Memory B cell (primary cell): ENCODE measurements at regions not wholly inside any gene's neighbourhood (a gene's known extent, or its start where the extent isn't known, plus 50 kb on each side); places are given as distances from the start of the nearest gene placed in this dataset.

ENCODE experiments used
- ATAC-seq: fragments of 150-1000 bp; cut with Tn5 transposase; 2 replicates; pipeline ENCODE4 v1.10.0; 2021; ENCODE audit warnings: low read depth, mild to moderate bottlenecking, moderate library complexity
- DNase-seq, 2 donors: peaks; one replicate each; pipeline ENCODE4 v3.0.0; 2022; ENCODE audit warnings: low spot score in 2 of 2
- H3K27ac Mint-ChIP-seq: one replicate; pipeline ENCODE4 v1.8.0; 2022; ENCODE audit warnings: mild to moderate bottlenecking, moderate library complexity, mixed read lengths
- H3K27me3 Mint-ChIP-seq: one replicate; pipeline ENCODE4 v1.8.0; 2022; ENCODE audit warnings: mixed read lengths
- H3K36me3 Mint-ChIP-seq: one replicate; pipeline ENCODE4 v1.8.0; 2022; ENCODE audit warnings: mild to moderate bottlenecking, mixed read lengths
- H3K4me1 Mint-ChIP-seq: one replicate; pipeline ENCODE4 v1.8.0; 2022; ENCODE audit warnings: mixed read lengths
- H3K4me3 Mint-ChIP-seq: one replicate; pipeline ENCODE4 v1.8.0; 2022; ENCODE audit warnings: mild to moderate bottlenecking, moderate library complexity, mixed read lengths
- H3K9me3 Mint-ChIP-seq: one replicate; pipeline ENCODE4 v1.8.0; 2022; ENCODE audit warnings: mixed read lengths

- ATAC-seq (no peak), DNase-seq (no peak)
- H3K27me3 Mint-ChIP-seq, result peaks cover 8% of the 10 kb centered on the region
- no peaks in the 10 kb centered on the region for H3K9me3 Mint-ChIP-seq
- no peak overlapping the region for H3K4me3 Mint-ChIP-seq
- H3K27ac Mint-ChIP-seq, result no peak overlapping the region
- H3K4me1 Mint-ChIP-seq, result no peaks in the 10 kb centered on the region
- no peaks in the 10 kb centered on the region for H3K36me3 Mint-ChIP-seq
Measured at GRCh38 chr9:14467675-14468374, 153.9 kb upstream of the NFIB start.

DNA sequence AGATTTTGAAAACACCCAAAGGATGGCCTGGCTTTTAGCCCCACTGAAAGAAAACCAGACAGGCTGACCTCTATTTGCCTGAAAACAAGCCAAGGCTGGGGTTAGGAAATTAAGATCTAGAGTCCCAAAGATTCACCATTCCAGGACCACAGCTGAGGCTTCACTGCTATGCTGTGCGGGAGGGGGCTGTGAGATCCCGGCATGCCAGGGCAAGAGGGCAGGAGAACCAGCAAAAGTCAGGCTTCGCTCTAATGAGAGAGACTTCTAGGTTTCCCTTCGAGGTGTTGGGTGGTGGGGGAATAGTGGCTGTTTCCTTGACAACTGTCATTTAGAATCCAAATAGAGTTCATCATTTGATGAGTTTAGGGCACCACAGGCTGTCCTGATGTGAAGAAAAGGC is 152.9 kb upstream of the NFIB start:
- H3K4me3 Mint-ChIP-seq, result no peak overlapping the region
- no peaks in the 10 kb centered on the region for H3K36me3 Mint-ChIP-seq
- no peaks in the 10 kb centered on the region for H3K4me1 Mint-ChIP-seq
- no peaks in the 10 kb centered on the region for H3K9me3 Mint-ChIP-seq
- no peak for ATAC-seq
- no peak for DNase-seq
- peaks cover 7% of the 10 kb centered on the region for H3K27me3 Mint-ChIP-seq
- no peak overlapping the region for H3K27ac Mint-ChIP-seq

- no peak overlapping the region for H3K27ac Mint-ChIP-seq
- no peaks in the 10 kb centered on the region for H3K9me3 Mint-ChIP-seq
- no peak for DNase-seq
- H3K27me3 Mint-ChIP-seq, result peaks cover 6% of the 10 kb centered on the region
- H3K4me3 Mint-ChIP-seq, result no peak overlapping the region
- no peak for ATAC-seq
- H3K36me3 Mint-ChIP-seq, result no peaks in the 10 kb centered on the region
- H3K4me1 Mint-ChIP-seq, result no peaks in the 10 kb centered on the region
Measured at GRCh38 chr9:14466429-14466818, 152.5 kb upstream of the NFIB start.

GRCh38 chr9:14462950-14463349 is 149.0 kb upstream of the NFIB start:
- Mint-ChIP-seq H3K9me3 (peaks cover 1% of the 10 kb centered on the region), H3K4me1 (no peaks in the 10 kb centered on the region), H3K27me3 (peaks cover 2% of the 10 kb centered on the region), H3K27ac (no peak overlapping the region), H3K4me3 (no peak overlapping the region), H3K36me3 (no peaks in the 10 kb centered on the region)
- DNase-seq (no peak), ATAC-seq (no peak)

DNA sequence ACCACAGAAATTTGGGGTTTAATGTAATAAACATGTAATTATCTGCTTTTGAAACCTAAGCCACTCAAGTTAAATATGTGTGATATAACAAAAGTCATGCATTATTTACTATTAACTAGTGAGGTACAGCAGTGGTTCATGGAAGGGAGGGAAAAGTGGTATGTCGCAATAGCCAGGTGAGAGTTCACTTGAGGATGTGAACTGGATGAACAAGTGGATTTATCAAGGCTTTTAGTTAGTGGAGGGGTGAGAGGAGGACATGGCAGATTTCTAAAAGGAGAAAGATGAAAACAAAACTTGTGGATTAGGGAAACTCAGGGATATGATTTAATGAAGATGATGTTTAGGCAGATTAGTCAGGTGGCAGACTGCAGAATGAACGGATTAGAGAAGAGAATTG is 141.3 kb upstream of the NFIB start:
- ATAC-seq (no peak), DNase-seq (no peak)
- peaks cover 5% of the 10 kb centered on the region for H3K27me3 Mint-ChIP-seq
- H3K27ac Mint-ChIP-seq, result no peak overlapping the region
- H3K36me3 Mint-ChIP-seq, result no peaks in the 10 kb centered on the region
- peaks cover 1% of the 10 kb centered on the region for H3K9me3 Mint-ChIP-seq
- no peaks in the 10 kb centered on the region for H3K4me1 Mint-ChIP-seq
- no peak overlapping the region for H3K4me3 Mint-ChIP-seq

- Mint-ChIP-seq H3K27ac (no peak overlapping the region), H3K36me3 (no peaks in the 10 kb centered on the region), H3K4me3 (no peak overlapping the region), H3K4me1 (no peaks in the 10 kb centered on the region), H3K27me3 (peaks cover 11% of the 10 kb centered on the region), H3K9me3 (no peaks in the 10 kb centered on the region)
- no peak for ATAC-seq
- DNase-seq, result no peak
Measured at GRCh38 chr9:14453286-14453685, 139.3 kb upstream of the NFIB start.

DNA sequence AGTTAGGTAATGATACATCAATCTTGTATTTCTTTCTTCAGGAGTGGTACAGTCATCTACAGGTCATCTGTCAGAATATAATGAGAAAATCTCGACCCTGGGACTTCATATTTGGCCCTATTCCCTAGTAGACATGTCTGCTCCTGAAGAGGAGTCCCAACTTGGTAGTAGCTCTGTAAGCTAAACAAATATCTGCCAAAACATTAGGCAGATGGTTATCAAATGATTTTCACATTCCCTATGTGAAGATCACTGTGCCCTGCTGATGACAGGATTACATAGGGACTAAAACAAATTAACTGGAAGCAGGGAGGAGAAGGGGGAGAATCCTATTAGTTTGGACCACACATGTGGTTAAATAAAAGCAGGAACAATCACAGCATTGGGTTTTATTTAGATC is 138.6 kb upstream of the NFIB start:
- H3K27ac Mint-ChIP-seq, result no peak overlapping the region
- no peaks in the 10 kb centered on the region for H3K36me3 Mint-ChIP-seq
- no peak for ATAC-seq
- H3K4me1 Mint-ChIP-seq, result no peaks in the 10 kb centered on the region
- DNase-seq, result no peak
- H3K9me3 Mint-ChIP-seq, result no peaks in the 10 kb centered on the region
- no peak overlapping the region for H3K4me3 Mint-ChIP-seq
- H3K27me3 Mint-ChIP-seq, result peaks cover 11% of the 10 kb centered on the region

DNA sequence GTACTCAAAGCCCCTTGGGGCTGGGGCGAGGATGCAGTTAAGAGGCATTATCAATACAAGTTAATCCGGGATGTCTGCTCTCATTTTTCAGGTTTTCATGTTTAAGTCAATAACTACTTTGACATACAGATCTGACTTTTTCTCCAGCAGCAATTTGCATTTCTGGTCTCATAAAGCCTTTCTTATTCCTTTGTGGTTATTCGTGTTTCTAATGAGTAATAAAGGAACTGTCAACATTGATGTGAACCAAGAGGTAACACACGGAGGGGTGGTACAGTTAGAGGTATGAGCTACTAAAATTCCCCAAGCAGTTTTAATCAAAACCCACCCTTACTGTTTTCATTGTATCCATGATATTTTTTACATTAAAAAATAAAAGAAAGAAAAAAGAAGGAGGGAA is 138.0 kb upstream of the NFIB start:
- ATAC-seq (no peak), DNase-seq (no peak)
- H3K4me3 Mint-ChIP-seq, result no peak overlapping the region
- H3K27me3 Mint-ChIP-seq, result peaks cover 13% of the 10 kb centered on the region
- no peak overlapping the region for H3K27ac Mint-ChIP-seq
- no peaks in the 10 kb centered on the region for H3K4me1 Mint-ChIP-seq
- H3K9me3 Mint-ChIP-seq, result no peaks in the 10 kb centered on the region
- no peaks in the 10 kb centered on the region for H3K36me3 Mint-ChIP-seq

DNA sequence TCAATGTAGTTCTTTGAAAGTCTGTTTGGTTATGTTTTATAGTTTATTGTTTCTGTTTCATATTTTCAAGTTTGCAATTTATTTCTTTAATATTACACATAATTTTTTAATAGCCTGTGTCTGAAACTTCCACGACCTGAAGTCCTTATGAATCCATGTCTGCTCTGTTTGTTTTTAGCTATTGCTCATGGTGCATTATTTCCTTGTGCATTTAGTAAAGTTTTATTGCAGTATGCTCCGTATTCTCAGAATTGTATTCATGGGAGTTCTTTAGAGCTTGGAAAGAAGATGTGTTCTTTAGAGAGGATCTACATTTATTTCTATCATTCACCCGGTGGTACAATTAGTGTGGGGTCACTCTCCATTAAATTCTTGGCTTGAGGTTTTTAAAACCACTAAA is 133.2 kb upstream of the NFIB start:
- no peaks in the 10 kb centered on the region for H3K9me3 Mint-ChIP-seq
- H3K36me3 Mint-ChIP-seq, result no peaks in the 10 kb centered on the region
- no peak overlapping the region for H3K4me3 Mint-ChIP-seq
- H3K27ac Mint-ChIP-seq, result no peak overlapping the region
- no peaks in the 10 kb centered on the region for H3K4me1 Mint-ChIP-seq
- peaks cover 12% of the 10 kb centered on the region for H3K27me3 Mint-ChIP-seq
- DNase-seq (no peak), ATAC-seq (no peak)

GRCh38 chr9:14445946-14446345 is 132.0 kb upstream of the NFIB start:
- H3K9me3 Mint-ChIP-seq, result no peaks in the 10 kb centered on the region
- DNase-seq (no peak), ATAC-seq (no peak)
- no peak overlapping the region for H3K27ac Mint-ChIP-seq
- H3K4me1 Mint-ChIP-seq, result no peaks in the 10 kb centered on the region
- peaks cover 12% of the 10 kb centered on the region for H3K27me3 Mint-ChIP-seq
- no peaks in the 10 kb centered on the region for H3K36me3 Mint-ChIP-seq
- H3K4me3 Mint-ChIP-seq, result no peak overlapping the region

GRCh38 chr9:14442956-14443355 is 129.0 kb upstream of the NFIB start:
- ATAC-seq, result no peak
- Mint-ChIP-seq H3K9me3 (no peaks in the 10 kb centered on the region), H3K4me1 (no peaks in the 10 kb centered on the region), H3K4me3 (no peak overlapping the region), H3K27ac (no peak overlapping the region), H3K27me3 (peaks cover 7% of the 10 kb centered on the region), H3K36me3 (no peaks in the 10 kb centered on the region)
- no peak for DNase-seq

GRCh38 chr9:14441976-14442651 is 128.2 kb upstream of the NFIB start:
- H3K4me1 Mint-ChIP-seq, result no peaks in the 10 kb centered on the region

DNA sequence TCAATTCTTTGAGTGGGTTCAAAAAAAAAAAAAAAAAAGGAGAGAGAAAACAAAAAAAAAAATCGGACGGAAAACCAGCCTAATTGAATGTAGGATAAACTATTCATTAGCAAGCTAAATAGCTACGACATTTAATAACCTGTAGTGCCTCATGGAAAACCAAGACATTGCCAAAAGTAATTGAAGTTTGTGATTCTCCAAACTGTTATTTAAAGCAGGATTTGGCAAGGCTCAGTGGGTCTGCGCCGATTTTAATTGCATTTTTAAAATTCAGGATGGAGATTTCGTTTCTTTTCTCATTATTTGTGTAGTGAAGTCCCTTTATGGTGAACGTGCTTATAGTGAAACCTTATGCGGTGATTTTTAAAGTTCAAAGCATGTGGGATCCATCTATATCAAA is 127.2 kb upstream of the NFIB start:
- no peaks in the 10 kb centered on the region for H3K4me1 Mint-ChIP-seq
- H3K27ac Mint-ChIP-seq, result no peak overlapping the region
- no peaks in the 10 kb centered on the region for H3K36me3 Mint-ChIP-seq
- H3K27me3 Mint-ChIP-seq, result peaks cover 6% of the 10 kb centered on the region
- no peak overlapping the region for H3K4me3 Mint-ChIP-seq
- H3K9me3 Mint-ChIP-seq, result no peaks in the 10 kb centered on the region
- ATAC-seq (no peak), DNase-seq (no peak)

More at GRCh38 chr9:14441976-14442651, 128.2 kb upstream of the NFIB start:
- H3K36me3 Mint-ChIP-seq, result no peaks in the 10 kb centered on the region
- no peaks in the 10 kb centered on the region for H3K9me3 Mint-ChIP-seq
- H3K4me3 Mint-ChIP-seq, result no peak overlapping the region
- H3K27me3 Mint-ChIP-seq, result peaks cover 9% of the 10 kb centered on the region
- DNase-seq (no peak), ATAC-seq (no peak)
- H3K27ac Mint-ChIP-seq, result no peak overlapping the region

DNA sequence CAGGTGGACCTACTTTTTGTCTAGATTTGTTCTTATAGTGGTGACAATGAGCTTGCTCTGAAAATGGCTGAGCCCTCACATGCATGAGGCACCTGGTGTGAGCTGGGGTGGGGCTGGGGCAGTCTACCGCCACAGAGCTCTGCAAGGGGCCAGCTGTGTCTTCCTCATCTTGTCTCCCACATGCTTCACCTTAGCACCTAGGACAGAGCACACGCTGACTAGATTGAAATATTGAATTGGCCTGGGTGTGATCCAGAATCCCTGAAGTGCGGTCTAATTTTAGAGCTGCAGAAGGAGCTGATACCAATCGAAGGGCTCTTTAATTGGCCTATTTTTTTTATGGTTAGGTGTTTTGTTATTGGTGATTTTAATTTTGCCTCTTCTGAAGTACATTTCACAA is 126.1 kb upstream of the NFIB start:
- no peak for DNase-seq
- H3K4me3 Mint-ChIP-seq, result no peak overlapping the region
- H3K36me3 Mint-ChIP-seq, result no peaks in the 10 kb centered on the region
- H3K4me1 Mint-ChIP-seq, result no peaks in the 10 kb centered on the region
- no peaks in the 10 kb centered on the region for H3K9me3 Mint-ChIP-seq
- peaks cover 6% of the 10 kb centered on the region for H3K27me3 Mint-ChIP-seq
- no peak for ATAC-seq
- H3K27ac Mint-ChIP-seq, result no peak overlapping the region

DNA sequence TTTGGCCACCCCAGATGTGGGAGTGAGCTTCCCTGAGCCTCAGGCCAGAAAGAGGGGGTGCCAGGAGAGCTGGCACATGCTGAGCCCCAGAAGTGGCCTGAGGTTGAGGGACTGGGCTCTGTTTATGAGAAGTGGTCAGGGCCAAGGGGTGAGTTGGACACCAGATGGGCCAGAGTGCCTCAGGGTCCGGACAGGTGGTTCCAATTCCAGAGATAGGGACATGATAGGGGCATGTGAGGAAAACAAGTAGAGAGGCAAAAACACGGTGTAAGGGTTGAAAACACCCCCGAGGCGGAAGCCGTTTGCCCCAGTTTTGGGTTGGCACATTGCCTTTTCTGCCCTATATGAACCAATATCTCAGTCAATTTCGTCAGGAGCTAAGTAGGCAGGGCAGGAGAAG is 125.6 kb upstream of the NFIB start:
- no peaks in the 10 kb centered on the region for H3K4me1 Mint-ChIP-seq
- H3K4me3 Mint-ChIP-seq, result no peak overlapping the region
- H3K27ac Mint-ChIP-seq, result no peak overlapping the region
- DNase-seq, result no peak
- H3K36me3 Mint-ChIP-seq, result no peaks in the 10 kb centered on the region
- no peak for ATAC-seq
- no peaks in the 10 kb centered on the region for H3K9me3 Mint-ChIP-seq
- peaks cover 8% of the 10 kb centered on the region for H3K27me3 Mint-ChIP-seq
